K562 (cell line): ENCODE measurements at regions not wholly inside any gene's neighbourhood (a gene's known extent, or its start where the extent isn't known, plus 50 kb on each side); places are given as distances from the start of the nearest gene placed in this dataset.

Experiments used
- ATAC-seq: fragments of 200-7000 bp; cut with Tn5 transposase; 3 replicates; pipeline ENCODE4 v1.9.1; 2020; ENCODE audit warnings: moderate library complexity
- BruUV-seq: library from RNA; stranded (reverse); fragments of 400-500 nt; replicated peaks from 2 replicates; lab custom pipeline; 2021; lab: Mats Ljungman, UMichigan
- CTCF ChIA-PET: fragments of 300-600 bp; formaldehyde crosslinking; extraction: SDS; loops from one replicate; lab custom pipeline; 2021; ENCODE audit warnings: low intra/inter-chr PET ratio; lab: Yijun Ruan, JAX
- POLR2A ChIA-PET: fragments of 300-600, 350-650 bp; sonication (Branson Sonifier 250); formaldehyde crosslinking; extraction: SDS; loops from one replicate; lab custom pipeline; 2021; ENCODE audit warnings: antibody characterized with exemption, inconsistent platforms; lab: Yijun Ruan, JAX
- DNase-seq, 4 experiments: peaks; one replicate each; pipeline versions ENCODE4 v3.0.0 to v3.0.0-alpha.2; 2011 to 2018; ENCODE audit warnings: low spot score in 3 of 4, mixed read lengths in 3 of 4; ENCODE audit errors: extremely low read depth in 1 of 4
- FAIRE-seq: peaks from 2 replicates; lab custom pipeline; 2011; peaks lifted over from hg19 to GRCh38; lab: Jason Lieb, UNC
- H2AFZ ChIP-seq: 2 replicates; pipeline ENCODE4 v1.6.0; 2011; ENCODE audit warnings: low read depth, low read length, control low read depth, inconsistent platforms
- H3K27ac ChIP-seq: fragments of 200-600 bp; 3 replicates; pipeline ENCODE4 v1.8.0; 2011; ENCODE audit warnings: low read depth, mild to moderate bottlenecking, control low read depth, inconsistent platforms, low read length, moderate library complexity, mixed read lengths; ENCODE audit errors: extremely low read depth
- H3K27me3 ChIP-seq, 2 experiments: fragments of 300-600 bp in 1 of 2; 2 replicates in 1 of 2; 3 replicates in 1 of 2; pipeline versions ENCODE4 v1.6.0 to v1.8.0; 2011; ENCODE audit warnings: inconsistent platforms in 2 of 2, low read length in 2 of 2, mild to moderate bottlenecking in 1 of 2, mixed read lengths in 1 of 2, moderate library complexity in 1 of 2; ENCODE audit not compliant: control insufficient read depth in 2 of 2, insufficient read depth in 2 of 2
- H3K36me3 ChIP-seq: fragments of 300-600 bp; 3 replicates; pipeline ENCODE4 v1.8.0; 2011; ENCODE audit warnings: mild to moderate bottlenecking, low read length, inconsistent platforms; ENCODE audit not compliant: control insufficient read depth, insufficient read depth
- H3K4me1 ChIP-seq, 2 experiments: fragments of 200-600 bp in 1 of 2; replicated peaks in 1 of 2; 2 replicates in 1 of 2; 3 replicates in 1 of 2; pipeline versions ENCODE4 v1.5.1 to v1.8.0; 2011; ENCODE audit warnings: inconsistent platforms in 2 of 2, low read length in 2 of 2, mild to moderate bottlenecking in 1 of 2, mixed read lengths in 1 of 2, moderate library complexity in 1 of 2; ENCODE audit not compliant: control insufficient read depth in 2 of 2, insufficient read depth in 2 of 2
- H3K4me2 ChIP-seq: 2 replicates; pipeline ENCODE4 v1.6.1; 2011; ENCODE audit warnings: low read length, control low read depth, inconsistent platforms, mixed read lengths; ENCODE audit not compliant: insufficient read depth
- H3K4me3 ChIP-seq: fragments of 200-600 bp; sonication (generic), shearing (Covaris generic); 2 replicates; pipeline ENCODE4 v1.5.1; 2016; ENCODE audit warnings: control low read depth, inconsistent platforms
- H3K79me2 ChIP-seq: fragments of 200-600 bp; 3 replicates; pipeline ENCODE4 v1.8.0; 2011; ENCODE audit warnings: low read length, inconsistent platforms; ENCODE audit not compliant: control insufficient read depth, insufficient read depth
- H3K9ac ChIP-seq, 2 experiments: 2 replicates each; pipeline versions ENCODE4 v1.6.0 to v1.6.1; 2011; ENCODE audit warnings: low read depth in 2 of 2, low read length in 2 of 2, control low read depth in 1 of 2, inconsistent platforms in 1 of 2, mild to moderate bottlenecking in 1 of 2, mixed read lengths in 1 of 2; ENCODE audit not compliant: insufficient read depth in 1 of 2
- H3K9me1 ChIP-seq: one replicate; pipeline ENCODE4 v1.6.0; 2011; ENCODE audit warnings: inconsistent platforms, mild to moderate bottlenecking, low read length, moderate library complexity; ENCODE audit not compliant: control insufficient read depth, insufficient read depth
- H3K9me3 ChIP-seq: replicated peaks from 2 replicates; pipeline ENCODE4 v1.5.1; 2011; ENCODE audit warnings: low read depth, low read length, inconsistent platforms; ENCODE audit not compliant: control insufficient read depth, insufficient read depth
- H4K20me1 ChIP-seq: replicated peaks from 2 replicates; pipeline ENCODE4 v1.6.1; 2011; ENCODE audit warnings: low read length, inconsistent platforms, mixed read lengths; ENCODE audit not compliant: control insufficient read depth, insufficient read depth
- CBX2 ChIP-seq: fragments of 200-600 bp; sonication (generic); IDR thresholded peaks from one replicate; pipeline ENCODE4 v1.6.1; 2012; ENCODE audit warnings: mild to moderate bottlenecking, low read length, inconsistent platforms; ENCODE audit not compliant: insufficient read depth, poor library complexity, severe bottlenecking
- GTF3C2 ChIP-seq: IDR thresholded peaks from 3 replicates; pipeline ENCODE4 v1.6.1; 2011; ENCODE audit warnings: borderline replicate concordance, mild to moderate bottlenecking, moderate library complexity; ENCODE audit not compliant: insufficient read length; ENCODE audit errors: extremely low read depth
- HES1 ChIP-seq: fragments of 450-650 bp; IDR thresholded peaks from 2 replicates; pipeline ENCODE4 v1.6.1; 2016; ENCODE audit warnings: low read depth, mild to moderate bottlenecking, moderate library complexity
- NFIC ChIP-seq: fragments of 450-650 bp; IDR thresholded peaks from 2 replicates; pipeline ENCODE4 v1.6.1; 2017; ENCODE audit warnings: mild to moderate bottlenecking, inconsistent platforms
- PCBP1 ChIP-seq: fragments of 200-400 bp; formaldehyde crosslinking; IDR thresholded peaks from 2 replicates; pipeline ENCODE4 v1.6.1; 2018; ENCODE audit warnings: mild to moderate bottlenecking, low read depth, low read length; ENCODE audit not compliant: poor library complexity, severe bottlenecking
- RFX5 ChIP-seq: IDR thresholded peaks from 2 replicates; pipeline ENCODE4 v1.6.1; 2011; ENCODE audit warnings: low read depth, mild to moderate bottlenecking, improper control_type of control experiment, low read length
- TBL1XR1 ChIP-seq, 2 experiments: IDR thresholded peaks; 2 replicates each; pipeline ENCODE4 v1.6.1; 2012; ENCODE audit warnings: improper control_type of control experiment in 2 of 2, low read length in 2 of 2, mild to moderate bottlenecking in 1 of 2
- TFAM ChIP-seq: fragments of 250-450 bp; sonication (Bioruptor Pico); conservative IDR thresholded peaks from 2 replicates; pipeline ENCODE4 v1.5.0; 2021; ENCODE audit warnings: mild to moderate bottlenecking, moderate library complexity
- ZFP36 ChIP-seq: fragments of 150-350 bp; IDR thresholded peaks from 2 replicates; pipeline ENCODE4 v1.6.1; 2018; ENCODE audit warnings: low read length, low read depth; ENCODE audit not compliant: partially characterized antibody
- WGBS: fragments of 100-300 bp; shearing (Covaris generic); methylation state at CpG from one replicate; pipeline ENCODE4 v1.1.6; 2016; ENCODE audit warnings: low coverage, mixed read lengths; ENCODE audit not compliant: insufficient coverage; ENCODE audit errors: missing lambda C conversion rate; 5-methylcytosine and 5-hydroxymethylcytosine counted together
- in situ Hi-C: fragments of 300-500 bp; cut with MboI; formaldehyde crosslinking; loops from 4 replicates; pipeline ENCODE4 v1.15.0; 2018; ENCODE audit warnings: inconsistent platforms, mixed read lengths
- intact Hi-C: fragments of 100-400 bp; cut with micrococcal nuclease; formaldehyde crosslinking; loops from 2 replicates; pipeline ENCODE4 v1.14.2; 2022
- TF ChIP-seq, protein P1 (sequence below), 2 experiments: fragments of 450-650 bp; IDR thresholded peaks; 2 replicates each; pipeline ENCODE4 v1.6.1; 2016
- TF ChIP-seq, protein P2 (sequence below): sonication (generic); formaldehyde crosslinking; IDR thresholded peaks from 2 replicates; pipeline ENCODE4 v1.8.0; 2022; ENCODE audit warnings: mild to moderate bottlenecking, missing genetic modification reagents

DNA sequence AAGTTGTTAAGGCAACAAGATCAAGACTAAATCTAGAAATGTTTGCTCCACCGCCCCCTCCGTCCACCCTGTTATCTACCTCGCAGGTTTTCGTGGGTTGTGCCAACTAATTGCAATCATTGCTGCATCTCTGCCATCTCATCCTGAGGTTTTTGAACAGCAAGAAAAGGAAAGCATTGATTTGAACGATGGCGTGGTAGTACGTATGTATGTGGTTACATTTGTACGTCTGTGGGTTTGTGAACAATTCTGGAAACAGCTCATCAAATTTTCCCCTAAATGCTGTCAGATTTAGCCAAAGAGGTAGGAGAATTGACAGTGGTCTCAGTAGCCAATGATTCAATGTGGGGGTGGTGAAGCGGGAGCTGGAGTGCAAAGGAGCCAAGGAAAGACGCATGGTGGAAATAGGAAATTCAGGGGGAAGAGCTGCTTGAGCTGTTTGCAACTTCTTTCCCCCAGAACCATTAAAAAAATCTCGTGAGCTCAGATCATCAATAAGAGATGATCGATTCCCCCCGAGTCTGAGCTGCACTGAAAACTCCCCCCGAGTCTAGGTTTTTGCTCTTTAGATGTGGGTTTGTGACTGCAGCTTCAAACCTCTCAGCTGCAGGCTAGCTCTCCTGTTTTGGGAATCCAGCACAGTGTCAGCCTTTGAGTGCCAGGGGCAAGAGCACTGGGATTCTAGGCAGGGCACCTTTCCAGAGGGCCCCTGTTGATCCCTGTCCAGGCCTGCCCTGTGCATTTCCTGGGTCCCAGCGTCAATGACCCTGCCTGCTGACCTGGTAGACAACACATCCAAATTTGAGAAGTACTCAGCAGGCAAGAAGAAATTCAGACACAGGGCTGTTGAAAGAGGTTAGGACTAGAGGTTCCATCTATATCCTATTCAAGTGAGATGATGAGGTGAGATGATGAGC lies 72.6 kb upstream of the LY86 start:
- in situ Hi-C loops (no loop called here), intact Hi-C loops (no loop called here)
- Histone ChIP-seq H3K27ac (no peak overlapping the region), H3K9ac (no peak overlapping the region), H3K4me1 (no peaks in the 10 kb centered on the region), H2AFZ (no peak overlapping the region), H3K27me3 (peaks cover 11 to 19% of the 10 kb centered on the region in 2 experiments; a peak in 3 of 5 replicates), H3K9me3 (no peaks in the 10 kb centered on the region), H3K4me3 (no peak overlapping the region), H3K79me2 (no peaks in the 10 kb centered on the region), H4K20me1 (no peaks in the 10 kb centered on the region; the same call in 1 of the 2 replicates), H3K36me3 (no peaks in the 10 kb centered on the region), H3K4me2 (no peak overlapping the region), H3K9me1 (no peaks in the 10 kb centered on the region)
- DNase-seq: no peak
- no peak for FAIRE-seq
- WGBS: 2% methylated on average over 15 of the region's 15 CpGs
- ChIA-PET POLR2A (interaction anchor here (0.6 kb wide), 1 partner anchor 126 kb away, joined by 3 read pairs; no protein-coding TSS in a partner anchor), CTCF (no interaction called here)
- BruUV-seq: no TSS peak
- ATAC-seq: no peak
- TF ChIP-seq CBX2 (no peak), HES1 (no peak), ZFP36 (no peak), GTF3C2 (no peak), PCBP1 (no peak), RFX5 (no peak), TFAM (no peak), TBL1XR1 (IDR thresholded peaks at IDR 0.05; ENCODE audit: low read length in 2 of 2) (no peak), NFIC (no peak)
- TF ChIP-seq, protein P1, sequence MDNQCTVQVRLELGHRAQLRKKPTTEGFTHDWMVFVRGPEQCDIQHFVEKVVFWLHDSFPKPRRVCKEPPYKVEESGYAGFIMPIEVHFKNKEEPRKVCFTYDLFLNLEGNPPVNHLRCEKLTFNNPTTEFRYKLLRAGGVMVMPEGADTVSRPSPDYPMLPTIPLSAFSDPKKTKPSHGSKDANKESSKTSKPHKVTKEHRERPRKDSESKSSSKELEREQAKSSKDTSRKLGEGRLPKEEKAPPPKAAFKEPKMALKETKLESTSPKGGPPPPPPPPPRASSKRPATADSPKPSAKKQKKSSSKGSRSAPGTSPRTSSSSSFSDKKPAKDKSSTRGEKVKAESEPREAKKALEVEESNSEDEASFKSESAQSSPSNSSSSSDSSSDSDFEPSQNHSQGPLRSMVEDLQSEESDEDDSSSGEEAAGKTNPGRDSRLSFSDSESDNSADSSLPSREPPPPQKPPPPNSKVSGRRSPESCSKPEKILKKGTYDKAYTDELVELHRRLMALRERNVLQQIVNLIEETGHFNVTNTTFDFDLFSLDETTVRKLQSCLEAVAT (IDR thresholded peaks at IDR 0.05): no peak
- TF ChIP-seq, protein P2, sequence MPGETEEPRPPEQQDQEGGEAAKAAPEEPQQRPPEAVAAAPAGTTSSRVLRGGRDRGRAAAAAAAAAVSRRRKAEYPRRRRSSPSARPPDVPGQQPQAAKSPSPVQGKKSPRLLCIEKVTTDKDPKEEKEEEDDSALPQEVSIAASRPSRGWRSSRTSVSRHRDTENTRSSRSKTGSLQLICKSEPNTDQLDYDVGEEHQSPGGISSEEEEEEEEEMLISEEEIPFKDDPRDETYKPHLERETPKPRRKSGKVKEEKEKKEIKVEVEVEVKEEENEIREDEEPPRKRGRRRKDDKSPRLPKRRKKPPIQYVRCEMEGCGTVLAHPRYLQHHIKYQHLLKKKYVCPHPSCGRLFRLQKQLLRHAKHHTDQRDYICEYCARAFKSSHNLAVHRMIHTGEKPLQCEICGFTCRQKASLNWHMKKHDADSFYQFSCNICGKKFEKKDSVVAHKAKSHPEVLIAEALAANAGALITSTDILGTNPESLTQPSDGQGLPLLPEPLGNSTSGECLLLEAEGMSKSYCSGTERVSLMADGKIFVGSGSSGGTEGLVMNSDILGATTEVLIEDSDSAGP (CRISPR knock-in tag): no peak
